Suprapubic skin (tissue), 4 donors: ENCODE measurements at regions not wholly inside any gene's neighbourhood (a gene's known extent, or its start where the extent isn't known, plus 50 kb on each side); places are given as distances from the start of the nearest gene placed in this dataset.

Experiments used
- DNase-seq, 2 donors: peaks; one replicate each; pipeline ENCODE4 v3.0.0-alpha.2; 2019; ENCODE audit warnings: low spot score in 2 of 2
- H3K27ac ChIP-seq: fragments of 200-600 bp; sonication (generic); one replicate; pipeline ENCODE4 v1.5.1; 2019
- H3K27me3 ChIP-seq: fragments of 200-600 bp; sonication (generic); one replicate; pipeline ENCODE4 v1.5.1; 2019
- H3K36me3 ChIP-seq: fragments of 200-600 bp; sonication (generic); one replicate; pipeline ENCODE4 v1.5.1; 2019
- H3K4me1 ChIP-seq: fragments of 200-600 bp; sonication (generic); one replicate; pipeline ENCODE4 v1.5.1; 2019
- H3K4me3 ChIP-seq: fragments of 200-600 bp; sonication (generic); one replicate; pipeline ENCODE4 v1.5.1; 2019; ENCODE audit warnings: mild to moderate bottlenecking
- H3K9me3 ChIP-seq: fragments of 200-600 bp; sonication (generic); one replicate; pipeline ENCODE4 v1.5.1; 2019
- CTCF ChIP-seq, 2 donors: fragments of 200-600 bp in 1 of 2; fragments of 450-650 bp in 1 of 2; sonication (generic) in 1 of 2; IDR thresholded peaks; one replicate each; pipeline ENCODE4 v1.5.1; 2016 to 2019; ENCODE audit warnings: antibody characterized with exemption in 2 of 2, mild to moderate bottlenecking in 1 of 2, moderate library complexity in 1 of 2
- EP300 ChIP-seq: sonication (generic); formaldehyde crosslinking; IDR thresholded peaks from one replicate; pipeline ENCODE4 v1.6.1; 2017; ENCODE audit warnings: antibody characterized with exemption
- POLR2A ChIP-seq, 2 donors: fragments of 450-650 bp; IDR thresholded peaks; one replicate each; pipeline ENCODE4 v1.6.1; 2017; ENCODE audit warnings: antibody characterized with exemption in 2 of 2, mild to moderate bottlenecking in 2 of 2, moderate library complexity in 2 of 2
- POLR2AphosphoS5 ChIP-seq, 3 donors: sonication (generic); formaldehyde crosslinking; IDR thresholded peaks; one replicate each; pipeline ENCODE4 v1.6.1; 2017; ENCODE audit warnings: antibody characterized with exemption in 3 of 3
- WGBS: methylation state at CpG from one replicate; pipeline ENCODE4 v1.1.5; 2018; 5-methylcytosine and 5-hydroxymethylcytosine counted together

GRCh38 chr9:24931894-24932293 lies 386.2 kb upstream of the IZUMO3 start:
- no peak for DNase-seq
- WGBS: 59% methylated on average over 3 of the region's 3 CpGs
- H3K36me3 ChIP-seq: no peaks in the 10 kb centered on the region
- TF ChIP-seq CTCF (IDR thresholded peaks at IDR 0.05): no peak
- TF ChIP-seq POLR2AphosphoS5 (IDR thresholded peaks at IDR 0.05): no peak
- TF ChIP-seq POLR2A (IDR thresholded peaks at IDR 0.05): no peak
- TF ChIP-seq EP300: no peak
- H3K4me1 ChIP-seq: no peaks in the 10 kb centered on the region
- H3K4me3 ChIP-seq: no peak overlapping the region
- H3K27me3 ChIP-seq: no peaks in the 10 kb centered on the region
- no peaks in the 10 kb centered on the region for H3K9me3 ChIP-seq
- no peak overlapping the region for H3K27ac ChIP-seq

GRCh38 chr9:24912767-24913166 lies 367.1 kb upstream of the IZUMO3 start:
- TF ChIP-seq EP300 (no peak), POLR2A (IDR thresholded peaks at IDR 0.05) (no peak), CTCF (IDR thresholded peaks at IDR 0.05) (no peak), POLR2AphosphoS5 (IDR thresholded peaks at IDR 0.05) (no peak)
- Histone ChIP-seq H3K27ac (no peak overlapping the region), H3K36me3 (no peaks in the 10 kb centered on the region), H3K9me3 (no peaks in the 10 kb centered on the region), H3K27me3 (no peaks in the 10 kb centered on the region), H3K4me1 (no peaks in the 10 kb centered on the region), H3K4me3 (no peak overlapping the region)
- no peak for DNase-seq

GRCh38 chr9:24901319-24901718 lies 355.6 kb upstream of the IZUMO3 start:
- Histone ChIP-seq H3K4me1 (no peaks in the 10 kb centered on the region), H3K27ac (no peak overlapping the region), H3K27me3 (no peaks in the 10 kb centered on the region), H3K4me3 (no peak overlapping the region), H3K9me3 (no peaks in the 10 kb centered on the region), H3K36me3 (no peaks in the 10 kb centered on the region)
- DNase-seq: no peak
- TF ChIP-seq POLR2AphosphoS5 (IDR thresholded peaks at IDR 0.05) (no peak), CTCF (IDR thresholded peaks at IDR 0.05) (no peak), EP300 (no peak), POLR2A (IDR thresholded peaks at IDR 0.05) (no peak)

GRCh38 chr9:24900179-24900578 lies 354.5 kb upstream of the IZUMO3 start:
- Histone ChIP-seq H3K27ac (no peak overlapping the region), H3K9me3 (no peaks in the 10 kb centered on the region), H3K36me3 (no peaks in the 10 kb centered on the region), H3K4me1 (no peaks in the 10 kb centered on the region), H3K27me3 (no peaks in the 10 kb centered on the region), H3K4me3 (no peak overlapping the region)
- no peak for DNase-seq
- no peak for TF ChIP-seq POLR2A (IDR thresholded peaks at IDR 0.05)
- TF ChIP-seq CTCF (IDR thresholded peaks at IDR 0.05): no peak
- TF ChIP-seq POLR2AphosphoS5 (IDR thresholded peaks at IDR 0.05): no peak
- TF ChIP-seq EP300: no peak

- H3K4me1 ChIP-seq: no peaks in the 10 kb centered on the region
- no peak overlapping the region for H3K27ac ChIP-seq
- TF ChIP-seq CTCF (IDR thresholded peaks at IDR 0.05): no peak
- no peak for TF ChIP-seq EP300
- no peak for TF ChIP-seq POLR2AphosphoS5 (IDR thresholded peaks at IDR 0.05)
- no peak for TF ChIP-seq POLR2A (IDR thresholded peaks at IDR 0.05)
- no peaks in the 10 kb centered on the region for H3K36me3 ChIP-seq
- no peaks in the 10 kb centered on the region for H3K9me3 ChIP-seq
- WGBS: 73% methylated on average over 4 of the region's 4 CpGs
- DNase-seq: no peak
- H3K27me3 ChIP-seq: no peaks in the 10 kb centered on the region
- no peak overlapping the region for H3K4me3 ChIP-seq
Observed at GRCh38 chr9:24899463-24899862, 353.8 kb upstream of the IZUMO3 start.
